Hepatocyte (in vitro differentiated cells): ENCODE measurements at regions not wholly inside any gene's neighbourhood (a gene's known extent, or its start where the extent isn't known, plus 50 kb on each side); places are given as distances from the start of the nearest gene placed in this dataset.

ENCODE experiments used
- DNase-seq: peaks from one replicate; pipeline ENCODE4 v3.0.0-alpha.2; 2016; ENCODE audit warnings: low spot score
- H2AFZ ChIP-seq: fragments of 200-600 bp; sonication (generic); 2 replicates; pipeline ENCODE4 v1.6.0; 2016; ENCODE audit warnings: antibody characterized with exemption, mild to moderate bottlenecking
- H3K27ac ChIP-seq: fragments of 200-600 bp; sonication (generic); 2 replicates; pipeline ENCODE4 v1.5.1; 2016; ENCODE audit warnings: mild to moderate bottlenecking
- H3K27me3 ChIP-seq: fragments of 200-600 bp; sonication (generic); 2 replicates; pipeline ENCODE4 v1.6.1; 2016
- H3K36me3 ChIP-seq: fragments of 200-600 bp; sonication (generic); replicated peaks from 2 replicates; pipeline ENCODE4 v1.5.1; 2016; ENCODE audit warnings: low read depth; ENCODE audit not compliant: insufficient read depth
- H3K4me1 ChIP-seq: fragments of 200-600 bp; sonication (generic); 2 replicates; pipeline ENCODE4 v1.5.1; 2016; ENCODE audit warnings: mild to moderate bottlenecking, moderate library complexity; ENCODE audit not compliant: insufficient read depth
- H3K4me2 ChIP-seq: fragments of 200-600 bp; sonication (generic); 2 replicates; pipeline ENCODE4 v1.6.0; 2016
- H3K4me3 ChIP-seq: fragments of 200-600 bp; sonication (generic); 2 replicates; pipeline ENCODE4 v1.5.1; 2016; ENCODE audit warnings: mild to moderate bottlenecking
- H3K79me2 ChIP-seq: fragments of 200-600 bp; sonication (generic); 2 replicates; pipeline ENCODE4 v1.6.0; 2017; ENCODE audit warnings: mild to moderate bottlenecking
- H3K9me2 ChIP-seq: fragments of 200-600 bp; sonication (generic); replicated peaks from 2 replicates; pipeline ENCODE4 v1.6.0; 2017; ENCODE audit warnings: mild to moderate bottlenecking; ENCODE audit not compliant: insufficient read depth
- H3K9me3 ChIP-seq: fragments of 200-600 bp; sonication (generic); 2 replicates; pipeline ENCODE4 v1.5.1; 2016; ENCODE audit warnings: low read depth, mild to moderate bottlenecking
- H4K20me1 ChIP-seq: fragments of 200-600 bp; sonication (generic); 2 replicates; pipeline ENCODE4 v1.6.0; 2016; ENCODE audit warnings: mild to moderate bottlenecking; ENCODE audit not compliant: insufficient read depth, poor library complexity, severe bottlenecking
- EZH2 ChIP-seq: fragments of 200-600 bp; sonication (generic); IDR thresholded peaks from 2 replicates; pipeline ENCODE4 v1.6.1; 2016; ENCODE audit warnings: antibody characterized with exemption, mild to moderate bottlenecking, borderline replicate concordance
- EZH2phosphoT487 ChIP-seq: fragments of 200-600 bp; sonication (generic); IDR thresholded peaks from one replicate; pipeline ENCODE4 v1.6.1; 2018; ENCODE audit warnings: antibody characterized with exemption, mild to moderate bottlenecking, low read depth, moderate library complexity; ENCODE audit not compliant: unreplicated experiment, severe bottlenecking
- WGBS: methylation state at CpG from one replicate; pipeline ENCODE4 v1.1.6; 2016; ENCODE audit warnings: low lambda C conversion rate; ENCODE audit errors: missing lambda C conversion rate; 5-methylcytosine and 5-hydroxymethylcytosine counted together
- TF ChIP-seq, protein P1 (sequence below): fragments of 200-600 bp; sonication (generic); IDR thresholded peaks from 2 replicates; pipeline ENCODE4 v1.5.1; 2016; ENCODE audit warnings: antibody characterized with exemption, mild to moderate bottlenecking; ENCODE audit not compliant: poor library complexity

DNA sequence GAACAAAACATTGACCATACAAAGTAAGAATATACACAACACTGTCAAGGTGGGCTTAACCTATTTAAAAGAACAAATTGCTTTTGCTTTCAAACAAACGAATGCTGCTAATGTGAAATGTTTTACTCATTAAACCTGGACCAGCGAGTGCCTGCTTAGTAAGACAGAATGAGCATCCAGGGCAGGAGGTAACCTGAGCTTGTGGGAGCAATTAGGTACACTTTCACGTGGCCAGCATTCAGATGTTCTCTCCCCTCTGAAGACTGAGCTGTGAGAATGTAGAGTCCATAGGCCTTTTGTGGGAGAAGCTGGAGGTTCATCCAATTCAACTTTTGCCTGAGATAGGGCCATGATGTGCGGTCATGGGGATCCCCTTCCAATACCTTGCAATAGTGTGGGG, 266.5 kb downstream of the TSN start:
- Histone ChIP-seq H3K79me2 (no peaks in the 10 kb centered on the region), H3K9me2 (no peaks in the 10 kb centered on the region), H3K4me2 (no peak overlapping the region), H3K27ac (no peak overlapping the region), H3K36me3 (no peaks in the 10 kb centered on the region), H3K4me3 (no peak overlapping the region), H2AFZ (no peak overlapping the region), H3K4me1 (peaks cover 6% of the 10 kb centered on the region), H3K27me3 (no peaks in the 10 kb centered on the region), H4K20me1 (no peaks in the 10 kb centered on the region), H3K9me3 (no peaks in the 10 kb centered on the region)
- no peak for DNase-seq
- 75% methylated on average over 4 of the region's 4 CpGs for WGBS
- no peak for TF ChIP-seq EZH2phosphoT487
- TF ChIP-seq EZH2, result no peak
- TF ChIP-seq, protein P1, sequence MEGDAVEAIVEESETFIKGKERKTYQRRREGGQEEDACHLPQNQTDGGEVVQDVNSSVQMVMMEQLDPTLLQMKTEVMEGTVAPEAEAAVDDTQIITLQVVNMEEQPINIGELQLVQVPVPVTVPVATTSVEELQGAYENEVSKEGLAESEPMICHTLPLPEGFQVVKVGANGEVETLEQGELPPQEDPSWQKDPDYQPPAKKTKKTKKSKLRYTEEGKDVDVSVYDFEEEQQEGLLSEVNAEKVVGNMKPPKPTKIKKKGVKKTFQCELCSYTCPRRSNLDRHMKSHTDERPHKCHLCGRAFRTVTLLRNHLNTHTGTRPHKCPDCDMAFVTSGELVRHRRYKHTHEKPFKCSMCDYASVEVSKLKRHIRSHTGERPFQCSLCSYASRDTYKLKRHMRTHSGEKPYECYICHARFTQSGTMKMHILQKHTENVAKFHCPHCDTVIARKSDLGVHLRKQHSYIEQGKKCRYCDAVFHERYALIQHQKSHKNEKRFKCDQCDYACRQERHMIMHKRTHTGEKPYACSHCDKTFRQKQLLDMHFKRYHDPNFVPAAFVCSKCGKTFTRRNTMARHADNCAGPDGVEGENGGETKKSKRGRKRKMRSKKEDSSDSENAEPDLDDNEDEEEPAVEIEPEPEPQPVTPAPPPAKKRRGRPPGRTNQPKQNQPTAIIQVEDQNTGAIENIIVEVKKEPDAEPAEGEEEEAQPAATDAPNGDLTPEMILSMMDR, result no peak

DNA sequence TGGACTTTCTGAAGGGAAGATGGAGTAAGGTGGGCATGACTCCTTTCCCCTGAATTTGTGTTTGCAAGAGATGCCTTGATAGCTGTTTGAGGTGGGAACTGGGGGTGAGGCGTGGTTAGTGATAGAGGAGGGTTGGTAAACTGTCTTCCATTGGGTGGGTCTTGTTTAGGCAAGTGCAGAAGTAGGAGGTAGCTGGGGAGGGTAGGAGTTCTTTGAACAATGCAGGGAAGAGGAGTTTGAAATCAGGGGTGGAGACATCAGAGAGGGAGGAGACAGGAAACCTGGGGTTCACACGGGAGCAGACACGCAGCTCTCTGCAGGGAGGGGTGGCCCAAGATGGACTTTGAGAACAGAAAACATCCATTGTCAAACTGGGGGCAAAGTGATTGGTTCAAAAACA, 267.1 kb downstream of the TSN start:
- Histone ChIP-seq H3K4me1 (peaks cover 6% of the 10 kb centered on the region), H3K27ac (no peak overlapping the region), H4K20me1 (no peaks in the 10 kb centered on the region), H3K9me2 (no peaks in the 10 kb centered on the region), H2AFZ (no peak overlapping the region), H3K27me3 (no peaks in the 10 kb centered on the region), H3K79me2 (no peaks in the 10 kb centered on the region), H3K36me3 (no peaks in the 10 kb centered on the region), H3K9me3 (no peaks in the 10 kb centered on the region), H3K4me2 (no peak overlapping the region), H3K4me3 (no peak overlapping the region)
- 91% methylated on average over 3 of the region's 3 CpGs for WGBS
- DNase-seq, result no peak
- TF ChIP-seq EZH2phosphoT487, result no peak
- no peak for TF ChIP-seq EZH2
- TF ChIP-seq, protein P1, result no peak

DNA sequence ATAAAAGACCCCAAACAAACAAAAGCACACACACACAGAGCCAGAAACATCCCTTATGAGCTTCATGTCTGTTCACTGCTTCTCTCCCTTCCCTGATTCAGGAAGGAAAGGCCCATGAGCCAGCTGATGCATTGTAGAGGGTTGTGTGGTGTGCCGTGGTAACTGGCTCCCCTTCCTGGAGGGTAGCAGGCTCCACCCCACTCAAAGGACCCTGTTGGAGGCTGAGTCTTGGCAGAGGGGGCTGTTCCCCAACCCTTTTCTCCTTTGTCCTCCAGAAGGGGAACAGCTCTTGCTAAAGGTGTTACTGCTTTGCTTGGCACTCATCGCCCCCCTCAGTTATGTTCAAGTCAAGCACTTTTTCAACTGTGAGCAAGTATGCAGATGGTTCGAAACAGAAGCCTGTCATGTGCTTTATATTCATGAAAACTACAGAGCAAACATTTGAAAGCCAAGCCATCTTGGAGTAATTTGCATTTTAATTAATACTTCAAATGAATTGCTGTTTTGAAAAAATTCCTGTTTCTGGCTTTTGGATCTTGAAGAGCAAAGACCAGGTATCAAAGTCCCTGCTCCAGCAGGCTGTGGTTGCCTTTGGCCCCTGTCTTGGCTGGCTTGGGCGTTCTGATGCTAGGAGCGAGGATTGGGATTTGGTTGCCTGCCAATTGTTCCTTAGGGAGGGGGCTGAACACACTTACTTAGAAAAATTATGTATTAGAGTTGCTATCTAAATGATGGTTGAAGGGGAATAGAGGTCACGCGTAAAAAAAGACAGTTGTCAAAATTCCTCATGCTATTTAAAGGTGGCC, 267.8 kb downstream of the TSN start:
- H2AFZ ChIP-seq, result no peak overlapping the region
- DNase-seq, result no peak
- H3K36me3 ChIP-seq, result no peaks in the 10 kb centered on the region
- TF ChIP-seq EZH2, result no peak
- TF ChIP-seq, protein P1, result no peak
- no peak for TF ChIP-seq EZH2phosphoT487
- H4K20me1 ChIP-seq, result no peaks in the 10 kb centered on the region
- no peak overlapping the region for H3K4me3 ChIP-seq
- H3K9me3 ChIP-seq, result no peaks in the 10 kb centered on the region
- H3K27me3 ChIP-seq, result no peaks in the 10 kb centered on the region
- H3K9me2 ChIP-seq, result no peaks in the 10 kb centered on the region
- H3K27ac ChIP-seq, result no peak overlapping the region
- WGBS, result 76% methylated on average over 7 of the region's 7 CpGs
- H3K79me2 ChIP-seq, result no peaks in the 10 kb centered on the region
- H3K4me1 ChIP-seq, result peaks cover 6% of the 10 kb centered on the region
- H3K4me2 ChIP-seq, result no peak overlapping the region
